Heart left ventricle (tissue), 16 donors: ENCODE measurements at regions not wholly inside any gene's neighbourhood (a gene's known extent, or its start where the extent isn't known, plus 50 kb on each side); places are given as distances from the start of the nearest gene placed in this dataset.

ENCODE experiments used
- ATAC-seq, 4 donors: fragments of 200-7000 bp; cut with Tn5 transposase; one replicate each; pipeline ENCODE4 v1.9.1; 2020 to 2022; ENCODE audit warnings: moderate library complexity in 4 of 4, mild to moderate bottlenecking in 3 of 4, moderate number of reproducible peaks in 1 of 4
- DNase-seq, 5 donors: peaks; one replicate each; pipeline ENCODE4 v3.0.0-alpha.2; 2020
- H3K27ac ChIP-seq, 12 donors: fragments of 200-600 bp; sonication (generic) in 4 of 12; one replicate each; pipeline versions ENCODE4 v1.5.0 to v1.8.0; 2016 to 2022; ENCODE audit warnings: mild to moderate bottlenecking in 2 of 12
- H3K27me3 ChIP-seq, 9 donors: fragments of 200-600 bp; sonication (generic) in 2 of 9; one replicate each; pipeline versions ENCODE4 v1.5.1 to v1.8.0; 2016 to 2022; ENCODE audit warnings: mild to moderate bottlenecking in 3 of 9
- H3K36me3 ChIP-seq, 9 donors: fragments of 200-600 bp; sonication (generic) in 2 of 9; one replicate each; pipeline versions ENCODE4 v1.5.0 to v1.8.0; 2018 to 2022; ENCODE audit warnings: mild to moderate bottlenecking in 2 of 9
- H3K4me1 ChIP-seq, 12 donors: fragments of 200-600 bp; sonication (generic) in 4 of 12; one replicate each; pipeline versions ENCODE4 v1.5.0 to v1.8.0; 2016 to 2022; ENCODE audit warnings: mild to moderate bottlenecking in 3 of 12
- H3K4me3 ChIP-seq, 12 donors: fragments of 200-600 bp; sonication (generic) in 4 of 12; one replicate each; pipeline versions ENCODE4 v1.5.0 to v1.8.0; 2017 to 2022; ENCODE audit warnings: mild to moderate bottlenecking in 9 of 12, moderate library complexity in 4 of 12
- H3K9me3 ChIP-seq, 12 donors: fragments of 200-600 bp; sonication (generic) in 4 of 12; one replicate each; pipeline versions ENCODE4 v1.5.0 to v1.8.0; 2016 to 2022; ENCODE audit warnings: mild to moderate bottlenecking in 1 of 12
- CTCF ChIP-seq, 12 donors: fragments of 200-600 bp; sonication (generic) in 4 of 12; IDR thresholded peaks; one replicate each; pipeline versions ENCODE4 v1.5.0 to v1.8.0; 2018 to 2022; ENCODE audit warnings: antibody characterized with exemption in 12 of 12, mild to moderate bottlenecking in 5 of 12
- POLR2A ChIP-seq, 2 donors: fragments of 450-650 bp; IDR thresholded peaks; one replicate each; pipeline ENCODE4 v1.6.1; 2017; ENCODE audit warnings: antibody characterized with exemption in 2 of 2, mild to moderate bottlenecking in 2 of 2, moderate library complexity in 2 of 2
- WGBS, 4 donors: extraction: QIAGEN DNeasy Blood & Tissue Kit in 2 of 4; methylation state at CpG; one replicate each; pipeline versions ENCODE4 v1.1.5 to v1.1.7; 2013 to 2018; 5-methylcytosine and 5-hydroxymethylcytosine counted together
- intact Hi-C, 10 donors: fragments of 100-400 bp; cut with DNase I; formaldehyde crosslinking; loops; one replicate each; pipeline versions ENCODE4 v1.11.1 to v1.14.2; 2022
- donor health status: ischemic (EF 13 %, LVEDD 7.1; RV severe dilation, severe dysfunction).
- donor health status: healthy with polysubstance abuse.
- donor health status: DM: no; HTN: yes; CAD: no.
- donor health status: DM: no; HTN: no; CAD: no.
- donor health status: ischemic (EF 25% LVEDD 6.9; RV normal size, moderate dysfunction).
- donor health status: ischemic (EF 25% LVEDD 5.7; RV mildly dilated, moderate dysfunction).
- donor health status: healthy.
- donor health status: DM: yes; HTN: yes; CAD: no.
- donor health status: ischemic (EF 35%, LVEDD 5.7; RV mildly dilated, moderate dysfunction).
- donor health status: nonischemic (EF 11% LVEDD 7.7; RV severe dilation, severe dysfunction).
- donor health status: DM: yes; HTN: yes; CAD: no.
- donor health status: PGD.
- donor health status: ischemic (EF 29% LVEDD 5.4; RV normal size, mild dysfunction).
- donor health status: nonischemic (EF 23%, LVEDD 6.1; RV moderate dilation, normal function).

GRCh38 chr5:28156981-28157380 lies 1118.6 kb upstream of the CDH9 start:
- H3K4me3 ChIP-seq = no peak overlapping the region
- H3K27me3 ChIP-seq = no peaks in the 10 kb centered on the region
- intact Hi-C loops = no loop called here
- TF ChIP-seq POLR2A (IDR thresholded peaks at IDR 0.05) = no peak
- TF ChIP-seq CTCF (IDR thresholded peaks at IDR 0.05) = no peak
- WGBS, 4 donors = 67 to 87% (median 83%) methylated on average over 6 of the region's 6 CpGs
- peaks cover 0 to 6% (median 0%) of the 10 kb centered on the region in 12 donors for H3K9me3 ChIP-seq
- H3K27ac ChIP-seq = no peak overlapping the region
- no peaks in the 10 kb centered on the region for H3K36me3 ChIP-seq
- ATAC-seq (no peak), DNase-seq (no peak)
- no peaks in the 10 kb centered on the region for H3K4me1 ChIP-seq

GRCh38 chr5:28143519-28143918 lies 1105.1 kb upstream of the CDH9 start:
- no peak for TF ChIP-seq CTCF (IDR thresholded peaks at IDR 0.05)
- TF ChIP-seq POLR2A (IDR thresholded peaks at IDR 0.05) = no peak
- Histone ChIP-seq H3K4me1 (no peaks in the 10 kb centered on the region), H3K27me3 (no peaks in the 10 kb centered on the region), H3K9me3 (peaks cover 0 to 4% (median 0%) of the 10 kb centered on the region in 12 donors), H3K4me3 (no peak overlapping the region), H3K27ac (no peak overlapping the region), H3K36me3 (no peaks in the 10 kb centered on the region)
- DNase-seq = no peak
- 70 to 87% (median 77%) methylated on average over 1 of the region's 1 CpG for WGBS, 4 donors
- intact Hi-C loops = no loop called here
- ATAC-seq = no peak

GRCh38 chr5:28132151-28132550 lies 1093.8 kb upstream of the CDH9 start:
- no peaks in the 10 kb centered on the region for H3K36me3 ChIP-seq
- H3K4me1 ChIP-seq = no peaks in the 10 kb centered on the region
- WGBS, 4 donors = 40 to 44% (median 43%) methylated on average over 1 of the region's 1 CpG
- no peak overlapping the region for H3K4me3 ChIP-seq
- no peak for TF ChIP-seq CTCF (IDR thresholded peaks at IDR 0.05)
- TF ChIP-seq POLR2A (IDR thresholded peaks at IDR 0.05) = no peak
- DNase-seq (no peak), ATAC-seq (no peak)
- intact Hi-C loops = no loop called here
- no peak overlapping the region for H3K27ac ChIP-seq
- no peaks in the 10 kb centered on the region for H3K27me3 ChIP-seq
- peaks cover 0 to 9% (median 0%) of the 10 kb centered on the region in 12 donors for H3K9me3 ChIP-seq

GRCh38 chr5:28117691-28118090 lies 1079.3 kb upstream of the CDH9 start:
- Histone ChIP-seq H3K9me3 (peaks cover 0 to 23% (median 0%) of the 10 kb centered on the region in 12 donors), H3K4me1 (no peaks in the 10 kb centered on the region), H3K27ac (no peak overlapping the region), H3K4me3 (no peak overlapping the region), H3K36me3 (no peaks in the 10 kb centered on the region), H3K27me3 (no peaks in the 10 kb centered on the region)
- no peak for DNase-seq
- ATAC-seq = no peak
- TF ChIP-seq POLR2A (IDR thresholded peaks at IDR 0.05) (no peak), CTCF (IDR thresholded peaks at IDR 0.05) (no peak)
- intact Hi-C loops = no loop called here
